GM19328 (cell line): ENCODE measurements at regions not wholly inside any gene's neighbourhood (a gene's known extent, or its start where the extent isn't known, plus 50 kb on each side); places are given as distances from the start of the nearest gene placed in this dataset.
"Not testable (repeated sequence)": the region's sequence is repeated elsewhere in the genome, so short reads cannot be mapped to it uniquely, and the experiment has no call there.

Experiments
- ATAC-seq: cut with Tn5 transposase; IDR thresholded peaks from one replicate; pipeline ENCODE4 v1.9.1; 2021; ENCODE audit warnings: mild to moderate bottlenecking, moderate library complexity; ENCODE audit not compliant: unreplicated experiment

DNA sequence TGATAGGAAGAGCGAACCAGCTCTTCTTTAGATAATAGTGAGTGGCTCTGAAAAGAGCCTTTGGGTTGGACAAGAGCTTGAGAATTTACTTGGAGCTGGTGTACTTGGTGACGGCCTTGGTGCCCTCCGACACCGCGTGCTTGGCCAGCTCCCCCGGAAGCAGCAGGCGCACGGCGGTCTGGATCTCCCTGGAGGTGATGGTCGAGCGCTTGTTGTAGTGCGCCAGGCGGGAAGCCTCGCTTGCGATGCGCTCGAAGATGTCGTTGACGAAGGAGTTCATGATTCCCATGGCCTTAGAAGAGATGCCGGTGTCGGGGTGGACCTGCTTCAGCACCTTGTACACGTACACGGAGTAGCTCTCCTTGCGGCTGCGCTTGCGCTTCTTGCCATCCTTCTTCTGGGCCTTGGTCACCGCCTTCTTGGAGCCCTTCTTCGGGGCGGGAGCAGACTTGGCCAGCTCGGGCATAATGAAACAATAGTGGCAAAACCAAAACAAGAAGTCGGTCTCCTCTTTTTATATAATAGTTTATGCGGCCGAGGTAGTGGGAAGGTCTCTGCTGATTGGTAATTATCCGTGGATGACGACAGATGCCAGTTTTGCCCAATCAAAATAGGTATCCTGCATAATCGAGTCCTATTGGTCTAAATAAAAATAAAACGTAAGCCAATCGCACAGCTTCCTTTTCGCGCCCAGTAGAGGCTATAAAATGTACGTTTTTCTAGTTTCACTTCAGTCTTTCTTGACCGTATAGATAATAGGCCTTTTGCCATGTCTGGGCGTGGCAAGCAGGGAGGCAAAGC lies 104.6 kb downstream of the OR2B2 start:
- peak; percentile 68 for ATAC-seq

DNA sequence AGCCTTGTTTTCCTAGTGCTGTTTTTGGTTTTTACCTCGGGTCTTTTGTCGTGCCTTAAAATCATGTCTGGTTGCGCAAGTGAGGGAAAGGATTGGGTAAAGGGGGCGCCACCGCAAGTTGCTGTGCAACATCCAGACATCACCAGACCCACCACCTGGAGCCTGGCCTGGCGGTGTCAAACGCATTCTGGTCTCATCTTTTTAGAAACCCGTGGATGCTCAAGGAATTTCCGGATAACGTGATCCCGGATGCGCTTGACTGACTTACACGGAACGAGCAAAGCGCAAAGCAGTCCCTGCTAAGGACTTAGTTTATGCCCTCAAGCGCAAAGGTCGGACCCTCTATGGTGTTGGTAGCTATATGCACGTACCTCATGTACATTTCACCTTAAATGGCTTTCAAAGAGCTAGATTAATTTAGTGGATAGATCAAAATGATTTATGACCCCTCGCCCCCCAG lies 105.2 kb downstream of the OR2B2 start:
- ATAC-seq: no peak

DNA sequence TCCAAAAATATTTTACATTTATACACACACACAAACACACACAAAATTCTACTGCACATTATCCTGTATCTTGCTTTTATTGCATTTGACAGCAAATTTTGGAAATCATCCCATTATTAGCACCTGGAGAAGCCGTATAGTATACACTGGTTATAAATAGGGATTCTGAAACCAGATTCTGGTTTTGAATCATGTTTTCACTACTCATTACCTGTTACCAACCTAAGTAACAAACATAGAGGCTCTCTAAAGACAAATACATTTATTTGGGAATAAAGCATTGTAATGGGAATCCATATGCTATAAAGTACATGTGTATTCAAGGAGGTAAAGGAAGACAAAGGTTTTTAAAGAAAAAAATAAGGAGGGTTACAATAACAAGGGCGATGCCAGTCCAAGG lies 106.8 kb downstream of the OR2B2 start:
- no peak for ATAC-seq

DNA sequence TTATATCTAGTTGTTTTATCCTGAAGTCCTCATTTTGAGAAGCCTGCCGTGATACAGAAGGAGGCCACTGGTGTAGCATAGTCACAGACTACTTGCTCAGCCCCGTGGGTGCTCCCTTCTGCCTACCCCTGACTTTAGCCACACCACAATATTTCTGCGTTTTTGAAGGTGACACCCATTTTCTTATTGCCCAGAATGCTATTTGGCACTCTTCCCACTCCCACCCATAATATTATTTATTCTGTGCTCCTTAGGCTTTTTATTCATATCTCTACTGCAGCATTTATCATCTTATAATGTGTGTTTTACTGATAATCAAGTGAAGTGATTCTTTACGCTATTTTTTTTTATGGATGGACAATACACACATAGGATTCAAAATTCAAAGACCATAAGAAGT lies 107.3 kb downstream of the OR2B2 start:
- ATAC-seq: no peak

DNA sequence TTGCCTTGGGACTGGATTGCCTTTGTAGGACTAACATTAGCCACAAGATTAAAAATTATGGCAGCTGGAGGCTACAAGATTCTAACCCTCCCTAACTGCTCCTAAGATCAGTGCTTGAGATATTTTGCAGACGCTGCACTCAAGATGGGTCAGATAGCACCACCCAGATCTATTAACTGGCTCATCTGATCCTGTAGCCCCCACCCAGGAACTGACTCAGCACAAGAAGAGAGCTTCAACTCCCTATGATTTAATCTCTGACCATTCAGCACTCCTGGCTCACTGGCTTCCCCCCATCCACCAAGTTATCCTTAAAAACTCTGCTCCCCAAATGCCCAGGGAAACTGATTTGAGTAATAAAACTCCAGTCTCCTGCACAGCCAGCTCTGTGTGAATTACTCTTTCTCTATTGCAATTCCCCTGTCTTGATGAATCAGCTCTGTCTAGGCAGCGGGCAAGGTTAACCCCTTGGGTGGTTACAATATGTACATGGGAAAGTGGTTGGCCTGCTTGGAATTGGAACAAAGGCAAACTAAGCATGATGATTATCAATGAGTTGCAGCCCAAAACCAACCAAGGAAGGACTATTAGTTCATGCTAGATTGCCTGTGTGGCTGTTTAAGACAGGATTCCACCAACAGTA lies 111.3 kb downstream of the OR2B2 start:
- no peak for ATAC-seq

DNA sequence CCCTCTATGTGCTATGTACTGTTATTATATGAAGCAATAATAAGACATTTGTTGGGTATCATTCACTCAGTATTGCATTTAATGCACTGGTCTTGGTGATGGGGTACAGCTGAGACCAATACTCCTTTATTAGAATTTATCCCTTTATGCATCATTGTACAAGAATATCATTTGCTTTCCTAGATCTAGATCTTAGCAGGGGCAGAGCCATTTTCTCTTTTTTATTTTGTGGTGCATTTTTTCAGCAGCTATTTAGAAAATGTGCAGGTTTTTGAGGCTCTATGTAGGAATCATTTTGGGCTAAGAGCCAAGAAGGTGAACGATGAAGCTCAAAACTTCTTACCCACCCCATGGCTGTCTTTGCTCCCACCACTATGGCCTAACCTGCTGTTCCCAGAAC lies 114.2 kb downstream of the OR2B2 start:
- ATAC-seq: no peak

DNA sequence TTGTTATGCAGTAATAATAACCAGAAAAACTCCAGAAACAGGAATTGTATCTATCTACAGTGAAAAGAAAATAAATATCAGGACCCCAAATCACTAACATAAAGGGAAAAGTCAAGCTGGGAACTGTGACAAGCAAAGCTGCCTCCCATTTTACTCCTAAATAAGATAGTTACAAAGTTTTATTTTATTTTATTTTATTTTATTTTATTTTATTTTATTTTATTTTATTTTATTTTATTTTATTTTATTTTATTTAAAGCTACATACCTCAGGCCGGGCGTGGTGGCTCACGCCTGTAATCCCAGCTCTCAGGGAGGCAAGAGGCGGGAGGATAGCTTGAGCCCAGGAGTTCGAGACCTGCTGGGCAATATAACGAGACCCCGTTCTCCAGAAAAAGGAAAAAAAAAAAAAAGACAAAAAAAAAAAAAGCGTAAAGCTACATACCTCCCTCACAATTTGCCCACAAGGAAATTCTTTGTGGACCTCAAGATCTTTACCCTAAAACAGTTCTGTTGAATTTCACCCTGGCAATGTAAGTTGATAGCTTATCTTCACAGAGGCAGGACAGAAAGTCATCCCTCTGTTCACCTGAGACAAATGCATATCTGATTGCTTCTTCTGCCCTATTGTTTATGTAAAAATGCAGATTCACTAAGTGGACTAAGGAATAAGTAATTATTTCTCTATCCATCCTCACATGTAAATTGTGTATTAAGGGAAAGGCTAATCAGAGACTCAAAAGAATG lies 115.3 kb downstream of the OR2B2 start:
- ATAC-seq: not testable (repeated sequence)

DNA sequence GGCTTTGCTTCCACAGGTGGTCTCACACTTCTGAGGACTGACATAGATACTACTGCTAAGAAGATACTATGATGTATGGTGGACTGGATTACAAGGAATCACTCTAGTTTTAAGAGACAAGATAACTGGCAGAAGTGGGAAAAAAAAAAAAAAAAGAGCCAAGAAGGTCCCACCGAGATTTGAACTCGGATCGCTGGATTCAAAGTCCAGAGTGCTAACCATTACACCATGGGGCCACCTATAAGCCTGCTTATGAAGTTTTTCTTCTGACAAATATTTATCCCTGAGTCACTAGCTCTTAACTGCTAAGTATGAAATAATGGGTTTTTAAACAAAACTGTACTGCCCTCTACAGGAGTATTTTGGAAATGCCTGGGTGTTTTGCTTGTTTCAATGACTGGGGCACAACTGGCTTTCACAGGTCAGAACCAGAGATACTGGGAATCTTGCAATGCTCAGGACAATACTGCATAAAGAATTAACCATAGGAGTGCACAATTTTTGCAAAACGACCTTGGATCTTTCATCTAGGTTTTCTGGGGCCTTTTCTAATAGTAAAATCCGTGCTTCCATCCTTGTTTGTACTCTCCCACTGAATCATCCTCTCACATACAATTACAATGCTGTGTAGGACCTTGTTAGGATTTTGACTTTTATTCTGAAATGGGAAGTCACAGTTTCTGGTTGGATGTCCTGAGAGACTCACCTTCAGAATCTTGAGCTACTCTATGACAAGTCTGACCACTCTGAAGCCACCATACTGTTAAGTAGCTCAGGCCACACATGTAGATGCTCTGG lies 116.3 kb downstream of the OR2B2 start:
- peak; percentile 55 for ATAC-seq

DNA sequence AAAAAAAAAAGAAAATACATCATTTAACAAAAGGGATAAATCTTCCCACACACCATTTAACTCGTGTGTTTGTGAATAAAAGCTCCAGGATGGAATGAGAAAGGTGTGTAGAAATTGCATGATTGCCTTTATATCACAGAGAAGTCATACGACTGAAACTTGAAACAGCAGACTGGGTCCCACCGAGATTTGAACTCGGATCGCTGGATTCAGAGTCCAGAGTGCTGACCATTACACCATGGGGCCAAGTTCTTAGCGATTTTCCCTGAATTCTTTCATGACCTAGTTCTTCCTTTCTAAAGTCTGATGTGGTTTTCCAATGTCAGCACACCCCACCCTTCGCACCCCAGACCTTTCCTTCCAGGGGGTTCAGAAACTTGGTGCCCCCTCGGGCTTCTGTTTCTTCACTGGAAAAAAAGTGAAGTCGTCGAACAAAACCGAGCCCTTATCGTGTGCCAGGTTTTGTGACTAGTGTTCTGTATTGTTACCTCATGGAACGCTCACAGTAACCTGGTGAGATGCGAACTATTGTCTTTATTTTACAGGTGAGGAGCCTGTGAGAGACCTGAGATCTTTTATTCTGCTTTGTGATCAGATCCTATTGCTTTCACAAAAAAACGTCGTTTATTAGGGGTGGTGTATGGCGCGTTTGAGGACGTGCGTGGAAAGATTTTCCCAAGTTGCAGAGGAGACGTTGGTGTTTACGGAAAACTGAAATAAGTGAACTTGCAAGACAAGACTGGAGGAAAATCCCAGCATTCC lies 120.8 kb downstream of the OR2B2 start:
- ATAC-seq: no peak

DNA sequence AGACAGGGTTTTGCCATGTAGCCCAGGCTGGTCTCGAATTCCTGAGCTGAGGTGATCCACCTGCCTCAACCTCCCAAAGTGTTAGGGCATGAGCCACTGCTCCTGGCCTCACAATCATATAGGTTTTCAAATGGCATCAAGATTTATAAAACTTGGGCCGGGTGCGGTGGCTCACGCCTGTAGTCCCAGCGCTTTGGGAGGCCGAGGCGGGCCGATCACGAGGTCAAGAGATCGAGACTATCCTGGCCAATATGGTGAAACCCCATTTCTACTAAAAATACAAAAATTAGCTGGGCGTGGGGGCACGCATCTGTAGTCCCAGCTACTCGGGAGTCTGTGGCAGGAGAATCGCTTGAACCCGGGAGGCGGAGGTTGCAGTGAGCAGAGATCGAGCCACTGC lies 123.8 kb downstream of the OR2B2 start:
- not testable (repeated sequence) for ATAC-seq

DNA sequence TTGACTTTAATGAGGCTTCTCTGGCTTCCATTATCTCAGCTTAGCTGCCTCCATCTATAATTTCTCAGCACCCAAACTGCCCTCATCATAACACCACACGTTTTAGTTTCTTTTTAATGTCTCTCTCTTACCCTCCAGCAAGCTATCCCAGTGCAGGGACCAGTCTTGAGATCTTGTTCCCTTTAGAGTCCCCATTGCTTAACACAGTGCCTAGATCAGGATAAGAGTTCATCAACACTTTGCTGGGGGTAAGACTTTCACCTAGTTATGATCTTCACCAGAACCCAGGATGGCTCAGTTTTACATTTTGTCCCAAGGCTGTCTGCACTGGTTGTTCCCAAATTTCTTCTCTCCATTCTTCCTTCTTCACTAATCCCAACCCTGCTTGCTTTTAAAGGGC lies 126.1 kb downstream of the OR2B2 start:
- no peak for ATAC-seq

DNA sequence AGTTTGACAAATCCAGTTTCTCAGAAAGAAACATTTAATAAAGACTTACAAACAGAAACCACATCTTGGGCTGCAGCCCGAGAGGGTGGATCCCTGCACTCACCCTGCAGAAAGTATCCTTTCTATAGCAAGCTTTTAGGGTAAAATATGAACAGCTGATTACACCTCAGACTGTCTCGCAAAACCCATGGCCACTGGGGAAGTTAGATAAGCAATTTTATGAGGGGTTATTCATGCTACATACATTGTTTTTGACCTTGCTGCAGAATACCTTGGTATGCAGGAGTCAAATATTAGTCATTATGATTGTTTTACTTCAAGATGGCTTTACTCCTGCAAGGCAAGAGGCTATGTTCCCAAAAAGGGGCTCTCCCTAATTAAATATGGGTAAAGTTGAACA lies 126.9 kb downstream of the OR2B2 start:
- no peak for ATAC-seq

DNA sequence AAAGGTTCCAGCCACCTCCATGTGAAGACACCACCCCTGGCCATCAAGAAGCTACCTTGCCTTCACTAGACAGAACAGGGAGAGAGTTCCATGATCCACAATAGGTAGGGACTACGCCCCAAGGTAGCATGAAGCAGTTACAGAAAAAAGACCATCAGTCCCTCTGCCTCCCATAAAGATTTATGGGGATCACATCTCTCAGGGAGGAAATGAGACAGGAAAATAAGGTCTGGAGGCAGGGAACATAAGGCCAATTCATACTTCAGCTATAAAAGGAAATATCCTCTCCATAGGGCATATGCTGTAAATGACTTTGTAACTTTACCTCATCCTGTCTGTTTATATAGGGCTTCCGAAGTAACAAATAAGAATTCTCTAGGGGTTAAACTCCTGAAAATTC lies 129.4 kb downstream of the OR2B2 start:
- no peak for ATAC-seq

DNA sequence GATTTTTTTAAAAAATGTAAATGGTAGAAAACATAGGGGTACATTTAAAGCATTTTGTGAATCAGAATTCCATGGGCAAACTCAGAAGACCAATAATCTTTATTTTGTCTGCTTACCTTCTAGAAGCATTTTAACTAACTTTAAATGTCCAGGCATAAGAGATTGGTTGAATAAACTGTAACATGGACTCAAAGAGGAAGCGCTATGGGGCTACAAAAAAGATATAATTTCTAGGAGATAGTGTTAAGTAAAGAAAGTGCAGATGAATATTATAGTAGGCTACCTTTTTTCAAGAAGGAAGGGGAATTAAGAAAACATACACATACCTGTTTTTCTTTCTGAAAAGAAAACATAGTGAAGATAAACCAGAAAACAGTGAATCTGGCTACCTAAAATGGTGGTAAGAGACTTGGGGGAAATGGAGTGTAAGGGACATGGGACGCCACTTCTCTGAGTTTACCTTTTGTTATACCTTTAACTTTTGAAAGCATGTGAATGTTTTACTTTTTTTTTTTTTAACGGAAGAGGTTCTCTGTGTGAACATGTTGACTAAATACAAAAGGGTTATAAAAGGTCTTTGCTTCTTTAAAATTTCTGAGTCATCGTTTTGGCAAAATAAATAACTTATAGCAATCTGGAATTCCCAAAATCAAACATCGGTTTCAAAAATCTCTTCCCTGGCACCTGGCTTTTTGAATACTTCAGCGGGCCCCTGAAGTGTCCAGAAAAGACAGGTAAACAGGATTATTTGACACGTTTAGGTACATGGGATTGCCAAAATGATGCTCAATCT lies 133.4 kb downstream of the OR2B2 start:
- ATAC-seq: no peak

DNA sequence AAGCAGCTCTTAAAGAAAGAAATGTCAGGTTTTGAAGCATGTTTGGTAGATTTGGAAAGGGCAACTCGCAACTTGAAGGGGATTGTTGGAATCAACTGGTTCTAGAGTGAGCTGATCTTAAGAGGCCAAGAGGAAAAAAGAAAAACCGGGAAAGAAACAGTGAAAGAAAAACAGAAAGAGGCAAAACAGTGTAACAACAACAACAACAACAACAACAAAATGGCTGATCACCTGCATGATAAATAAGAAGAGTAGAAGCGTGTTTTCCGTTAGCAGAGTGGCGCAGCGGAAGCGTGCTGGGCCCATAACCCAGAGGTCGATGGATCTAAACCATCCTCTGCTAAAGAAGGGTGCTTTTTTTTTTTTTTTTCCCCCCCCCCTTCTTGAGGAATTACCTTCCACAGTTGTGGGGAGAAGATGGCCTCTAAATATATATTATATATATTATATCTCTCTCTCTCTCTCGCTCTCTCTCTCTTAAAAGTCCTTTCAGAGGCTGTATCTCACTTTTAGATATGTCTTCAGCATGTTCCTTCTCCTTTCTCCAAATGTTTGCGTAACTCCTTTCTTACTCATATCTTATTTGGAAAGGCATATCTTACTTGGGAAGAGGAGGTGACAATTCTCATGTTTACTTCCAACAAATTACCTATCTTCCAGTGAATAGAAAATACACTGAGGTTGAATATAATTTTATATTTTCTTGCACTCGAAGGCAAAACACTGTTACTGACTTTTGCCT lies 134.4 kb downstream of the OR2B2 start:
- ATAC-seq: no peak

DNA sequence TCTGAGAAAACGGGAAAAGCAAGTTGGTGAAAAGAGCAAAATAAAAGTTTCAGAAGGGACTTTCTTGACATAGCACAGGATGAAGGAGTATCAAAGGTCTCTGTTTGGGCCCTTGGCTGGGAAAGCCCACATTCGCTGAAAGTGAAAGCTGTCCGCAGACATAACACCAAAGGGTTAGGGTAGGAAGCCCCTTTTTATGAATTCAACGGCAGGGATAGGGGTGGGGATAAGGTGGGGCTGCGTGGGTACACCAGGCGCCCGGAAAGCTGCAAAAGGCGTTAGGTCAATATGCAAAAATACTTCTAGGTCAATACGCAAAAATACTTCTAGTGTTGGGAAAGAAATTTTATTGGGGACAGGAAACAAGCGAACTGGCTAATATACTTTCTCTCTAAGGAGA lies 135.1 kb downstream of the OR2B2 start:
- no peak for ATAC-seq

DNA sequence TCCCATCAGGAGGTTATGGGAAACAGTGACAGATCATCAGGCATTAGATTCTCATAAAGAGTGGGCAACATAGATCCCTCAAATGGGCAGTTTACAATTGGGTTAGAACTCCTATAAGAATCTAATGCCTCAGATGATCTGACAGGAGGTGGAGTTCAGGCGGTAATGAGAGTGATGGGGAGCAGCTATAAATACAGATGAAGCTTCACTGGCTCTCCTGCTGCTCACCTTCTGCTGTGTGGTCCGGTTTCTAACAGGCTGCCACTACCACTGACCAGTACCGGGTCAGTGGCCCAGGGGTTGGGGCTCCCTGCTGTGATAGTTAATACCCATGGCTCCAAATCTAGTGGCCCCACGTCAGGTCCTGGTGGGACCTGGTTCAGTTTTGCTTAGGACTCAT lies 135.7 kb downstream of the OR2B2 start:
- no peak for ATAC-seq

DNA sequence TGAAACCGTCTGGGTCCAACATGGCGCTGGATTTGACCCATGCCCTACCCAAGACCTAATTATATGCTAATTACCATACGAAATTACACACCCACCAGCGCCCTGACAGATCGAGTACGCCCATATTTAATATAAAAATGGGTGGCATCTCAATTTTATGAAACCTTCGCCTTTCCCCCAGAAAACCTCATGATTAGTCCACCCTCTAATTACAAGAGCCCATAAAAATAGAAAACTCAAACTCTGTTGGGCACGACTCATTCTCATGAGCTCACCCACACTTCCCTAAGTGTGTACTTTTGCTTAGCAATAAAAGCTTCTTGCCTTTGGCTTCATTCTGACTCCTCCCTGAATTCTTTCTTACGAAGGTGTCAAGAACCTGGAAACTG lies 136.4 kb downstream of the OR2B2 start:
- no peak for ATAC-seq
